ENCODE measurements at regions not wholly inside any gene's neighbourhood (a gene's known extent, or its start where the extent isn't known, plus 50 kb on each side); places are given as distances from the start of the nearest gene placed in this dataset.

GRCh38 chr12:118884226-118884625 lies 97.1 kb upstream of the SRRM4 start:
- DNase-seq: no peak
- no peak overlapping the region for H3K4me3 ChIP-seq (ENCODE audit: low read depth, low read length)
- in situ Hi-C loops (cut with HindIII; ENCODE audit: low pct_ligation_motif_present, low sequenced_read_pairs): no loop called here
- no peak overlapping the region for H3K27ac ChIP-seq
- no peak for TF ChIP-seq CTCF (IDR thresholded peaks at IDR 0.05; ENCODE audit: low read depth, low read length, missing control alignments)
- H3K36me3 ChIP-seq (replicated peaks): no peaks in the 10 kb centered on the region
- no peaks in the 10 kb centered on the region for H3K27me3 ChIP-seq (replicated peaks)

GRCh38 chr12:118900993-118901392 lies 80.3 kb upstream of the SRRM4 start:
- Histone ChIP-seq H3K27ac (no peak overlapping the region), H3K4me3 (ENCODE audit: low read depth, low read length) (no peak overlapping the region), H3K36me3 (replicated peaks) (no peaks in the 10 kb centered on the region), H3K27me3 (replicated peaks) (no peaks in the 10 kb centered on the region)
- in situ Hi-C loops (cut with HindIII; ENCODE audit: low pct_ligation_motif_present, low sequenced_read_pairs): no loop called here
- TF ChIP-seq CTCF (IDR thresholded peaks at IDR 0.05; ENCODE audit: low read depth, low read length, missing control alignments): no peak
- DNase-seq: no peak

GRCh38 chr12:118908811-118909210 lies 72.5 kb upstream of the SRRM4 start:
- H3K27ac ChIP-seq: no peak overlapping the region
- no peaks in the 10 kb centered on the region for H3K36me3 ChIP-seq (replicated peaks)
- no peak for TF ChIP-seq CTCF (IDR thresholded peaks at IDR 0.05; ENCODE audit: low read depth, low read length, missing control alignments)
- H3K4me3 ChIP-seq (ENCODE audit: low read depth, low read length): no peak overlapping the region
- no peaks in the 10 kb centered on the region for H3K27me3 ChIP-seq (replicated peaks)
- DNase-seq: no peak
- in situ Hi-C loops (cut with HindIII; ENCODE audit: low pct_ligation_motif_present, low sequenced_read_pairs): no loop called here

GRCh38 chr12:118912697-118913270 lies 68.6 kb upstream of the SRRM4 start:
- TF ChIP-seq CTCF (IDR thresholded peaks at IDR 0.05; ENCODE audit: low read depth, low read length, missing control alignments): no peak
- Histone ChIP-seq H3K27ac (no peak overlapping the region), H3K4me3 (ENCODE audit: low read depth, low read length) (no peak overlapping the region), H3K27me3 (replicated peaks) (no peaks in the 10 kb centered on the region), H3K36me3 (replicated peaks) (no peaks in the 10 kb centered on the region)
- in situ Hi-C loops (cut with HindIII; ENCODE audit: low pct_ligation_motif_present, low sequenced_read_pairs): no loop called here
- no peak for DNase-seq

GRCh38 chr12:118921761-118922160 lies 59.6 kb upstream of the SRRM4 start:
- no peak for TF ChIP-seq CTCF (IDR thresholded peaks at IDR 0.05; ENCODE audit: low read depth, low read length, missing control alignments)
- H3K27me3 ChIP-seq (replicated peaks): no peaks in the 10 kb centered on the region
- no peak for DNase-seq
- in situ Hi-C loops (cut with HindIII; ENCODE audit: low pct_ligation_motif_present, low sequenced_read_pairs): no loop called here
- no peaks in the 10 kb centered on the region for H3K36me3 ChIP-seq (replicated peaks)
- no peak overlapping the region for H3K4me3 ChIP-seq (ENCODE audit: low read depth, low read length)
- H3K27ac ChIP-seq: no peak overlapping the region

- no peak for TF ChIP-seq CTCF (IDR thresholded peaks at IDR 0.05; ENCODE audit: low read depth, low read length, missing control alignments)
- no peaks in the 10 kb centered on the region for H3K27me3 ChIP-seq (replicated peaks)
- no peaks in the 10 kb centered on the region for H3K36me3 ChIP-seq (replicated peaks)
- no peak for DNase-seq
- H3K27ac ChIP-seq: no peak overlapping the region
- no peak overlapping the region for H3K4me3 ChIP-seq (ENCODE audit: low read depth, low read length)
- in situ Hi-C loops (cut with HindIII; ENCODE audit: low pct_ligation_motif_present, low sequenced_read_pairs): no loop called here
Observed at GRCh38 chr12:118922405-118922804, 58.9 kb upstream of the SRRM4 start.

Data from brain microvascular endothelial cell (primary cell).